RCC 7860 (cell line): ENCODE measurements at regions not wholly inside any gene's neighbourhood (a gene's known extent, or its start where the extent isn't known, plus 50 kb on each side); places are given as distances from the start of the nearest gene placed in this dataset.
A peak's percentile ranks its signal among the peaks of the same experiment; 100 is the strongest.

Experiments
- DNase-seq: peaks from one replicate; pipeline ENCODE4 v3.0.0-alpha.2; 2015; ENCODE audit warnings: low spot score
- FAIRE-seq: peaks from 2 replicates; lab custom pipeline; 2012; peaks lifted over from hg19 to GRCh38; lab: Jason Lieb, UNC

- FAIRE-seq: no peak
Observed at GRCh38 chr18:22838221-22838620, 94.9 kb upstream of the RBBP8 start.

GRCh38 chr18:22838639-22839277 is 94.4 kb upstream of the RBBP8 start:
- DNase-seq (no peak), FAIRE-seq (no peak)

More at GRCh38 chr18:22838221-22838620, 94.9 kb upstream of the RBBP8 start:
- no peak for DNase-seq

GRCh38 chr18:22839340-22839821 is 93.7 kb upstream of the RBBP8 start:
- DNase-seq: no peak
- no peak for FAIRE-seq

- FAIRE-seq: no peak
- no peak for DNase-seq
Observed at GRCh38 chr18:22840606-22841144, 92.5 kb upstream of the RBBP8 start.

- FAIRE-seq: no peak
- no peak for DNase-seq
Observed at GRCh38 chr18:22841840-22842239, 91.3 kb upstream of the RBBP8 start.

GRCh38 chr18:22844190-22844589 is 88.9 kb upstream of the RBBP8 start:
- peak; percentile 88 for FAIRE-seq
- peak; percentile 52 for DNase-seq

GRCh38 chr18:22844628-22845027 is 88.5 kb upstream of the RBBP8 start:
- DNase-seq: no peak
- FAIRE-seq: no peak

GRCh38 chr18:22846088-22846683 is 86.9 kb upstream of the RBBP8 start:
- DNase-seq: no peak
- no peak for FAIRE-seq

- no peak for DNase-seq
- FAIRE-seq: no peak
Observed at GRCh38 chr18:22846697-22847096, 86.4 kb upstream of the RBBP8 start.

GRCh38 chr18:22847392-22847791 is 85.7 kb upstream of the RBBP8 start:
- peak; percentile 37 for DNase-seq
- peak; percentile 90 for FAIRE-seq

GRCh38 chr18:22847867-22848451 is 85.2 kb upstream of the RBBP8 start:
- no peak for DNase-seq
- FAIRE-seq: no peak

GRCh38 chr18:22848615-22849014 is 84.5 kb upstream of the RBBP8 start:
- peak; percentile 23 for FAIRE-seq
- no peak for DNase-seq

GRCh38 chr18:22856870-22857269 is 76.3 kb upstream of the RBBP8 start:
- no peak for FAIRE-seq

GRCh38 chr18:22858121-22858520 is 75.0 kb upstream of the RBBP8 start:
- DNase-seq (no peak), FAIRE-seq (no peak)

More at GRCh38 chr18:22856870-22857269, 76.3 kb upstream of the RBBP8 start:
- no peak for DNase-seq

GRCh38 chr18:22860807-22861206 is 72.3 kb upstream of the RBBP8 start:
- DNase-seq (no peak), FAIRE-seq (no peak)

GRCh38 chr18:22865354-22866116 is 67.6 kb upstream of the RBBP8 start:
- no peak for FAIRE-seq
- DNase-seq: no peak

- FAIRE-seq: no peak
Observed at GRCh38 chr18:22868831-22869230, 64.3 kb upstream of the RBBP8 start.

GRCh38 chr18:22871809-22872525 is 61.2 kb upstream of the RBBP8 start:
- FAIRE-seq: no peak
- DNase-seq: no peak

More at GRCh38 chr18:22868831-22869230, 64.3 kb upstream of the RBBP8 start:
- no peak for DNase-seq

GRCh38 chr18:22872900-22873537 is 60.1 kb upstream of the RBBP8 start:
- DNase-seq: peak; percentile 12
- no peak for FAIRE-seq

- no peak for DNase-seq
- FAIRE-seq: no peak
Observed at GRCh38 chr18:22879293-22879692, 53.8 kb upstream of the RBBP8 start.
